ENCODE measurements at regions not wholly inside any gene's neighbourhood (a gene's known extent, or its start where the extent isn't known, plus 50 kb on each side); places are given as distances from the start of the nearest gene placed in this dataset.

DNA sequence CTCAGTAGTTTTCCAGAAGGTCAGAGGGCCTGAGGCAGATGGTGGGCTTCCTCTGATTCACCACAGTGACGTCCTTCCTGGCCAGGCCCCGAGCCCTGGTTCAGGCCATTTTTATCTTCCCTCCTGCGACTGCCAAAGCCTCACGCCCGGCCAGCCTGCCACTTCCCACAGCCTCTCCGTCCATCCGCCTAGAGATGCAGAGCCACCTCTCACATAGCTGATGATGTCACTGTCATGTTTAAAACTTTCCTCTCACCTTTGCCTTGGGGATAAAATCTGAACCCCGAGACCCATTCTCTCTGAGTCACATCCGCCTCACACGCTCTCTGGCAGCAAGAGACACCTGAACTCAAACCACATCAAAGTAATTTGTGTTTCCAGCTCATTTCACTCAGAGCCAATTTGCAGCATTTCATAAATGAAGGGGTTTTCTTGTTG is 175.3 kb downstream of the QDPR start:
- no TSS peak for BruUV-seq (replicated peaks)
- no peaks in the 10 kb centered on the region for H3K4me1 ChIP-seq (ENCODE audit: insufficient read depth, low read length, poor library complexity, severe bottlenecking)
- CTCF ChIA-PET = no interaction called here
- no peak for TF ChIP-seq EZH2 (IDR thresholded peaks at IDR 0.05; ENCODE audit: borderline replicate concordance, low read depth, low read length, poor library complexity, severe bottlenecking)
- TF ChIP-seq, protein P1, sequence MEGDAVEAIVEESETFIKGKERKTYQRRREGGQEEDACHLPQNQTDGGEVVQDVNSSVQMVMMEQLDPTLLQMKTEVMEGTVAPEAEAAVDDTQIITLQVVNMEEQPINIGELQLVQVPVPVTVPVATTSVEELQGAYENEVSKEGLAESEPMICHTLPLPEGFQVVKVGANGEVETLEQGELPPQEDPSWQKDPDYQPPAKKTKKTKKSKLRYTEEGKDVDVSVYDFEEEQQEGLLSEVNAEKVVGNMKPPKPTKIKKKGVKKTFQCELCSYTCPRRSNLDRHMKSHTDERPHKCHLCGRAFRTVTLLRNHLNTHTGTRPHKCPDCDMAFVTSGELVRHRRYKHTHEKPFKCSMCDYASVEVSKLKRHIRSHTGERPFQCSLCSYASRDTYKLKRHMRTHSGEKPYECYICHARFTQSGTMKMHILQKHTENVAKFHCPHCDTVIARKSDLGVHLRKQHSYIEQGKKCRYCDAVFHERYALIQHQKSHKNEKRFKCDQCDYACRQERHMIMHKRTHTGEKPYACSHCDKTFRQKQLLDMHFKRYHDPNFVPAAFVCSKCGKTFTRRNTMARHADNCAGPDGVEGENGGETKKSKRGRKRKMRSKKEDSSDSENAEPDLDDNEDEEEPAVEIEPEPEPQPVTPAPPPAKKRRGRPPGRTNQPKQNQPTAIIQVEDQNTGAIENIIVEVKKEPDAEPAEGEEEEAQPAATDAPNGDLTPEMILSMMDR (conservative IDR thresholded peaks at IDR 0.05; ENCODE audit: low read depth, low read length) = no peak
- intact Hi-C loops (cut with micrococcal nuclease; ENCODE audit: unreplicated experiment) = no loop called here
- H3K36me3 ChIP-seq (ENCODE audit: insufficient read depth, low read length, poor library complexity, severe bottlenecking) = no peaks in the 10 kb centered on the region
- POLR2A ChIA-PET (ENCODE audit: low non-redundant PET) = no interaction called here
- no peaks in the 10 kb centered on the region for H3K27me3 ChIP-seq (replicated peaks; ENCODE audit: insufficient read depth, low read depth, low read length, poor library complexity)
- no peak for DNase-seq (ENCODE audit: low spot score)
- no peak overlapping the region for H3K4me3 ChIP-seq (ENCODE audit: low read depth, low read length, poor library complexity, severe bottlenecking)
- H3K9me3 ChIP-seq (ENCODE audit: low read depth, low read length, poor library complexity, severe bottlenecking) = no peaks in the 10 kb centered on the region
- H3K27ac ChIP-seq (ENCODE audit: low read depth, low read length, poor library complexity, severe bottlenecking) = no peak overlapping the region

DNA sequence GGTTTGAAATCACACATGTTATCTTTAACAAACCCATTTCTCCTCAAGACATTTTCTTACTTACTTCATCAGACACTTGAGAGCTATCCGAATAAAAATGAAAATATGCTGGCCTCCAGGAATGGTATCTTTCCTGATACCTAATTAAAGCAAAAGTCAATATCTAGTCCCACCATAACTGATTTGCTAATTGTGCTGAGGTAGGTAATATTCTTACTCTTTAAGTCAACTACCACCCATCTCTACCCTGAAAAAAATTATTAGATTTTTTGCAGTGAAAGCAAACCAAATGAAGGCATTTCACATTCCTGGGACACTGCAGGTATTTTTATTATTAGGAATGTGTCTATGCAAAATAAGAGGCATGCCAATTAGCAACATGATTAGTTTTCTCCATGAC is 175.8 kb downstream of the QDPR start:
- TF ChIP-seq EZH2 (IDR thresholded peaks at IDR 0.05; ENCODE audit: borderline replicate concordance, low read depth, low read length, poor library complexity, severe bottlenecking) = no peak
- TF ChIP-seq, protein P1 (conservative IDR thresholded peaks at IDR 0.05; ENCODE audit: low read depth, low read length) = no peak
- Histone ChIP-seq H3K36me3 (ENCODE audit: insufficient read depth, low read length, poor library complexity, severe bottlenecking) (no peaks in the 10 kb centered on the region), H3K4me3 (ENCODE audit: low read depth, low read length, poor library complexity, severe bottlenecking) (no peak overlapping the region), H3K27ac (ENCODE audit: low read depth, low read length, poor library complexity, severe bottlenecking) (no peak overlapping the region), H3K9me3 (ENCODE audit: low read depth, low read length, poor library complexity, severe bottlenecking) (no peaks in the 10 kb centered on the region), H3K27me3 (replicated peaks; ENCODE audit: insufficient read depth, low read depth, low read length, poor library complexity) (no peaks in the 10 kb centered on the region), H3K4me1 (ENCODE audit: insufficient read depth, low read length, poor library complexity, severe bottlenecking) (no peaks in the 10 kb centered on the region)
- ChIA-PET CTCF (no interaction called here), POLR2A (ENCODE audit: low non-redundant PET) (no interaction called here)
- no peak for DNase-seq (ENCODE audit: low spot score)
- intact Hi-C loops (cut with micrococcal nuclease; ENCODE audit: unreplicated experiment) = no loop called here
- BruUV-seq (replicated peaks) = no TSS peak

DNA sequence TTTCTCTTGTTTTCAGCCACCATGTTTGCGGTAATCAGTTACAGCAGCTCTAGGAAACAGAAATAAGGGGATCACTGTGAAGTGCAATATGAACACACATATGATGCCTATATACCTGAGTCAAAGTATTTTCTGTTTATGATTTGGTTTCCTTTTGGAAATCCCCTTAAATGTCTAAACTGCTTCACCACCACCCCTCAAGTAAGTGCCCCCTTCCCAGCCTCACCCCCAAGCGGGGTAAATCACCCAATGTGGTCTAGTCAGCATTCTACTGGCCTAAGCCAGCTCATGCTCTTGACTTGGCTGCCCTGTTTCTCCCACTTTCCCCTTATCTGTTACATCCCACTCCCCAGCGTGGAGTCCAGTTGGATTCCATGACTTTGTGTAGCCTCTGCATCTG is 176.5 kb downstream of the QDPR start:
- Histone ChIP-seq H3K27me3 (replicated peaks; ENCODE audit: insufficient read depth, low read depth, low read length, poor library complexity) (no peaks in the 10 kb centered on the region), H3K4me1 (ENCODE audit: insufficient read depth, low read length, poor library complexity, severe bottlenecking) (no peaks in the 10 kb centered on the region), H3K27ac (ENCODE audit: low read depth, low read length, poor library complexity, severe bottlenecking) (no peak overlapping the region), H3K36me3 (ENCODE audit: insufficient read depth, low read length, poor library complexity, severe bottlenecking) (no peaks in the 10 kb centered on the region), H3K4me3 (ENCODE audit: low read depth, low read length, poor library complexity, severe bottlenecking) (no peak overlapping the region), H3K9me3 (ENCODE audit: low read depth, low read length, poor library complexity, severe bottlenecking) (no peaks in the 10 kb centered on the region)
- TF ChIP-seq, protein P1 (conservative IDR thresholded peaks at IDR 0.05; ENCODE audit: low read depth, low read length) = no peak
- no peak for TF ChIP-seq EZH2 (IDR thresholded peaks at IDR 0.05; ENCODE audit: borderline replicate concordance, low read depth, low read length, poor library complexity, severe bottlenecking)
- ChIA-PET CTCF (no interaction called here), POLR2A (ENCODE audit: low non-redundant PET) (no interaction called here)
- no TSS peak for BruUV-seq (replicated peaks)
- intact Hi-C loops (cut with micrococcal nuclease; ENCODE audit: unreplicated experiment) = no loop called here
- no peak for DNase-seq (ENCODE audit: low spot score)
